K562 (cell line): ENCODE measurements at regions not wholly inside any gene's neighbourhood (a gene's known extent, or its start where the extent isn't known, plus 50 kb on each side); places are given as distances from the start of the nearest gene placed in this dataset.

Experiments used
- BHLHE40 ChIP-seq: IDR thresholded peaks from 2 replicates; pipeline ENCODE4 v1.6.1; 2011; ENCODE audit warnings: low read length, improper control_type of control experiment
- FIP1L1 ChIP-seq: fragments of 200-400 bp; formaldehyde crosslinking; IDR thresholded peaks from 2 replicates; pipeline ENCODE4 v1.6.1; 2018; ENCODE audit warnings: mild to moderate bottlenecking, low read depth, low read length; ENCODE audit not compliant: poor library complexity, severe bottlenecking
- MCM2 ChIP-seq: fragments of 450-650 bp; IDR thresholded peaks from 2 replicates; pipeline ENCODE4 v1.6.1; 2017; ENCODE audit warnings: low read depth, mild to moderate bottlenecking
- MYBL2 ChIP-seq, 2 experiments: fragments of 450-650 bp in 1 of 2; sonication (generic) in 1 of 2; formaldehyde crosslinking in 1 of 2; IDR thresholded peaks; 2 replicates each; pipeline versions ENCODE4 v1.6.1 to v1.8.1; 2017 to 2022; ENCODE audit warnings: borderline replicate concordance in 1 of 2, inconsistent platforms in 1 of 2, low read depth in 1 of 2, mild to moderate bottlenecking in 1 of 2, missing genetic modification reagents in 1 of 2, moderate library complexity in 1 of 2
- POLR2A ChIP-seq: fragments of 450-650 bp; conservative IDR thresholded peaks from 2 replicates; pipeline ENCODE4 v1.6.1; 2016
- POLR3G ChIP-seq: IDR thresholded peaks from 2 replicates; pipeline ENCODE4 v1.6.1; 2011; ENCODE audit not compliant: insufficient read length, insufficient replicate concordance; ENCODE audit errors: extremely low read depth
- TBL1XR1 ChIP-seq, 2 experiments: IDR thresholded peaks; 2 replicates each; pipeline ENCODE4 v1.6.1; 2012; ENCODE audit warnings: improper control_type of control experiment in 2 of 2, low read length in 2 of 2, mild to moderate bottlenecking in 1 of 2
- TF ChIP-seq, protein P1 (sequence below): fragments of 250-450 bp; sonication (Bioruptor Pico); IDR thresholded peaks from 2 replicates; pipeline ENCODE4 v1.5.0; 2021; ENCODE audit warnings: mild to moderate bottlenecking, moderate library complexity
- TF ChIP-seq, protein P2 (sequence below): fragments of 450-650 bp; IDR thresholded peaks from 2 replicates; pipeline ENCODE4 v1.6.1; 2017; ENCODE audit warnings: mild to moderate bottlenecking, moderate library complexity

DNA sequence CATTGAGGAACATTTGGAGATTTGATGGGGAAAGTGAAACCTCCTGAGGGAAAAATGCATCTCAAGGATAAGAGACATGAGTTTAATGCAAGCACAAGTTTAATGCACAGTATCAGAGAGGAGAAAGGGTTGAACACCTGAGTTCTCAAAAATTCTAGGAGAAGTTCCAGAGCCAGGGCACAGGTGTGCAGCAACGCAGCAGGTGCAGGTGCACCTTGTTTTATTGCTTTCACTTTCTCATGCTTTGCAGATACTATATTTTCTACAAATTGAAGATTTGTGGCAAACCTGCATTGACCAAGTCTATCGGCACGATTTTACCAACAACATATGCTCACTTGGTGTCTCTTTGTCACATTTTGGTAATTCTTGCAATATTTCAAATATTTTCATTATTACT lies 267.6 kb upstream of the HNRNPA3 start (continued):
- TF ChIP-seq, protein P1, sequence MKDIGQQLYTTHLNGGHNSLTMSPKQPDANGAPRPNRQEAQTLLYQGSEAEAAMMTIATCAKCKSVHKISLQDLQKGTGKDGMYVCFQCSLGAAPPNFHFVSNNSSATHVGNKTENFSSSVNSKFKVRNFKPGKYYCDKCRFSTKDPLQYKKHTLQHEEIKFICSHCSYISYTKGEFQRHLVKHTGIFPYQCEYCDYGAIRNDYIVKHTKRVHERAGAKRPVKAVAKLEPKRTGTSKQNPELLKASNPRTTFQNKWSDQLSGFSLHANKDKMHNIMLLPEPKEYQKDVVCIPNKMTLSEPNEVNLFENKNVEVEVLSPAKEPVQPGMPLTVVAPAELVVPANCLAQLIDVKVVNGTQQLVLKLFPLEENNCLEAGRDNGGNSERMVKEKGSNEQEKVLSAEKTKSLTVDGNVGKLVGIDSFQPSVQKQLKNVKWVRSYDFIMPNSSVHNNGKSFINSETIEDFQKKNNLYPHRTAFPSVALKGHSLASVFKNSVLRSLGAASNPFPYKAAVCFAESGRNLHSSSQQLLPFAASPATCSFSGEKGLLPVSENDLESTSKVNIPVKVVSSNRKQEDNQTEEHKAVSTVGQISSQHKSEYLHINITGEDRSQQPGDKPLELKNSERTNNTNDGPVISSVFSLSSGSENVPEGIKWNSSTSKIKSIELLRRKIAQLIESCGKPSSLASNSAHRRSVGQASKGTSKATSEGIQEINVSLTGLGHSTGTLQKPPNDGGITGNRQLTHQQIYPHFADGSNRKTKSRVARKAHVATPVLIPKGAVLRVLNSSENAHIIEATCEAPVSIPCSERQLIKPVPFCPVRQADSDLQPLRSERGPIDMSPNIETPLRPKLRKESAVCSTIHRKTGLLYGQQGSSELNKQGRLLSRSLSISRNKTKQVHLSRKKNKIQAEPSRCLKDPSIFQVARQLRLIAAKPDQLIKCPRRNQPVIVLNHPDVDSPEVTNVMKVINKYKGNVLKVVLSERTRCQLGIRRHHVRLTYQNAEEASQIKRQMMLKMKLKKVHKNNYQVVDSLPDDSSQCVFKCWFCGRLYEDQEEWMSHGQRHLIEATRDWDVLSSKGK = no peak
- TF ChIP-seq POLR3G (no peak), FIP1L1 (no peak), MYBL2 (IDR thresholded peaks at IDR 0.05; ENCODE audit: low read depth) (no peak), MYBL2 (CRISPR knock-in tag; IDR thresholded peaks at IDR 0.05; ENCODE audit: borderline replicate concordance) (no peak), TBL1XR1 (IDR thresholded peaks at IDR 0.05; ENCODE audit: low read length in 2 of 2) (no peak), POLR2A (no peak), MCM2 (no peak), BHLHE40 (no peak)
- TF ChIP-seq, protein P2, sequence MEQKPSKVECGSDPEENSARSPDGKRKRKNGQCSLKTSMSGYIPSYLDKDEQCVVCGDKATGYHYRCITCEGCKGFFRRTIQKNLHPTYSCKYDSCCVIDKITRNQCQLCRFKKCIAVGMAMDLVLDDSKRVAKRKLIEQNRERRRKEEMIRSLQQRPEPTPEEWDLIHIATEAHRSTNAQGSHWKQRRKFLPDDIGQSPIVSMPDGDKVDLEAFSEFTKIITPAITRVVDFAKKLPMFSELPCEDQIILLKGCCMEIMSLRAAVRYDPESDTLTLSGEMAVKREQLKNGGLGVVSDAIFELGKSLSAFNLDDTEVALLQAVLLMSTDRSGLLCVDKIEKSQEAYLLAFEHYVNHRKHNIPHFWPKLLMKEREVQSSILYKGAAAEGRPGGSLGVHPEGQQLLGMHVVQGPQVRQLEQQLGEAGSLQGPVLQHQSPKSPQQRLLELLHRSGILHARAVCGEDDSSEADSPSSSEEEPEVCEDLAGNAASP = no peak
